GM18508 (cell line): ENCODE measurements at regions not wholly inside any gene's neighbourhood (a gene's known extent, or its start where the extent isn't known, plus 50 kb on each side); places are given as distances from the start of the nearest gene placed in this dataset.

Experiments used
- ATAC-seq: cut with Tn5 transposase; IDR thresholded peaks from one replicate; pipeline ENCODE4 v1.9.1; 2021; ENCODE audit warnings: moderate number of reproducible peaks; ENCODE audit not compliant: insufficient read depth, unreplicated experiment

- no peak for ATAC-seq
Measured at GRCh38 chr18:24725644-24726415, 265.4 kb downstream of the HRH4 start.

- no peak for ATAC-seq
Measured at GRCh38 chr18:24726727-24727492, 266.5 kb downstream of the HRH4 start.

- no peak for ATAC-seq
Measured at GRCh38 chr18:24727685-24728084, 267.2 kb downstream of the HRH4 start.

- no peak for ATAC-seq
Measured at GRCh38 chr18:24731158-24731557, 270.7 kb downstream of the HRH4 start.

GRCh38 chr18:24731981-24732380 lies 271.5 kb downstream of the HRH4 start:
- no peak for ATAC-seq

- no peak for ATAC-seq
Measured at GRCh38 chr18:24734058-24734457, 273.6 kb downstream of the HRH4 start.

- no peak for ATAC-seq
Measured at GRCh38 chr18:24735624-24736231, 275.3 kb downstream of the HRH4 start.

- no peak for ATAC-seq
Measured at GRCh38 chr18:24736662-24737330, 276.4 kb downstream of the HRH4 start.

- no peak for ATAC-seq
Measured at GRCh38 chr18:24740829-24741228, 280.4 kb downstream of the HRH4 start.

- ATAC-seq, result no peak
Measured at GRCh38 chr18:24741321-24741720, 280.9 kb downstream of the HRH4 start.

GRCh38 chr18:24741965-24742724 lies 281.7 kb downstream of the HRH4 start:
- no peak for ATAC-seq

GRCh38 chr18:24754583-24755253 lies 294.3 kb downstream of the HRH4 start:
- ATAC-seq, result no peak

- ATAC-seq, result no peak
Measured at GRCh38 chr18:24756385-24756784, 295.9 kb downstream of the HRH4 start.

- no peak for ATAC-seq
Measured at GRCh38 chr18:24757134-24757533, 296.7 kb downstream of the HRH4 start.

- ATAC-seq, result no peak
Measured at GRCh38 chr18:24761765-24762164, 301.3 kb downstream of the HRH4 start.

- ATAC-seq, result no peak
Measured at GRCh38 chr18:24762511-24762910, 302.1 kb downstream of the HRH4 start.

GRCh38 chr18:24763765-24764513 lies 303.5 kb downstream of the HRH4 start:
- no peak for ATAC-seq

- no peak for ATAC-seq
Measured at GRCh38 chr18:24764766-24765165, 304.3 kb downstream of the HRH4 start.

GRCh38 chr18:24766376-24766775 lies 305.9 kb downstream of the HRH4 start:
- ATAC-seq, result no peak
